Prostate gland (tissue), 2 donors: ENCODE measurements at regions not wholly inside any gene's neighbourhood (a gene's known extent, or its start where the extent isn't known, plus 50 kb on each side); places are given as distances from the start of the nearest gene placed in this dataset.

Experiments
- POLR2A ChIP-seq: fragments of 450-650 bp; IDR thresholded peaks from one replicate; pipeline ENCODE4 v1.6.1; 2016; ENCODE audit warnings: antibody characterized with exemption, mild to moderate bottlenecking
- POLR2AphosphoS5 ChIP-seq: sonication (generic); formaldehyde crosslinking; IDR thresholded peaks from one replicate; pipeline ENCODE4 v1.6.1; 2017; ENCODE audit warnings: antibody characterized with exemption
- TF ChIP-seq, protein P1 (sequence below), 4 experiments: fragments of 200-600 bp in 2 of 4; fragments of 450-650 bp in 2 of 4; sonication (generic) in 2 of 4; IDR thresholded peaks; 1 replicate in 3 of 4; 2 replicates in 1 of 4; pipeline ENCODE4 v1.5.1; 2016 to 2019; ENCODE audit warnings: antibody characterized with exemption in 4 of 4, mild to moderate bottlenecking in 2 of 4, moderate library complexity in 2 of 4

DNA sequence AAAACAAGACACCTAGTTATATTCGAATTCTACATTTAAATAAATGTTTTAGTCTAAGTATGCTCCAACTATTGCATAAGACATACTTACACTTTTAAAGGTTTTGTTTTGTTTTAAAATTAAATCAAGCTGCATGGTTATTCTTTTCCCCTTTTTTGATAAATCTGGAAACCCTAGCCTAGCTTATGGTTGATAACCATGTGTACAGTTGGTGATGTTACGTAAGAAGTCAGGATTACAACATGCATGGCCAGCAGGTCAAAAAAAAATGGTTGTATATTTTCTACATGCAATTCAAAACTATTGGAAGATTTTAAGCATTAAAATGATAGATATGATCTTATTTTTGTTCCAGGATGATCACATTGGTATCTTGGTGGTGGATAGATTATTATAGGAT is 1600.6 kb downstream of the PLA2G4A start:
- TF ChIP-seq, protein P1, sequence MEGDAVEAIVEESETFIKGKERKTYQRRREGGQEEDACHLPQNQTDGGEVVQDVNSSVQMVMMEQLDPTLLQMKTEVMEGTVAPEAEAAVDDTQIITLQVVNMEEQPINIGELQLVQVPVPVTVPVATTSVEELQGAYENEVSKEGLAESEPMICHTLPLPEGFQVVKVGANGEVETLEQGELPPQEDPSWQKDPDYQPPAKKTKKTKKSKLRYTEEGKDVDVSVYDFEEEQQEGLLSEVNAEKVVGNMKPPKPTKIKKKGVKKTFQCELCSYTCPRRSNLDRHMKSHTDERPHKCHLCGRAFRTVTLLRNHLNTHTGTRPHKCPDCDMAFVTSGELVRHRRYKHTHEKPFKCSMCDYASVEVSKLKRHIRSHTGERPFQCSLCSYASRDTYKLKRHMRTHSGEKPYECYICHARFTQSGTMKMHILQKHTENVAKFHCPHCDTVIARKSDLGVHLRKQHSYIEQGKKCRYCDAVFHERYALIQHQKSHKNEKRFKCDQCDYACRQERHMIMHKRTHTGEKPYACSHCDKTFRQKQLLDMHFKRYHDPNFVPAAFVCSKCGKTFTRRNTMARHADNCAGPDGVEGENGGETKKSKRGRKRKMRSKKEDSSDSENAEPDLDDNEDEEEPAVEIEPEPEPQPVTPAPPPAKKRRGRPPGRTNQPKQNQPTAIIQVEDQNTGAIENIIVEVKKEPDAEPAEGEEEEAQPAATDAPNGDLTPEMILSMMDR (IDR thresholded peaks at IDR 0.05), result no peak
- no peak for TF ChIP-seq POLR2A
- TF ChIP-seq POLR2AphosphoS5, result no peak
